K562 (cell line): ENCODE measurements at regions not wholly inside any gene's neighbourhood (a gene's known extent, or its start where the extent isn't known, plus 50 kb on each side); places are given as distances from the start of the nearest gene placed in this dataset.

Experiments used
- ATAC-seq: fragments of 200-7000 bp; cut with Tn5 transposase; 3 replicates; pipeline ENCODE4 v1.9.1; 2020; ENCODE audit warnings: moderate library complexity
- BruUV-seq: library from RNA; stranded (reverse); fragments of 400-500 nt; replicated peaks from 2 replicates; lab custom pipeline; 2021; lab: Mats Ljungman, UMichigan
- CTCF ChIA-PET: fragments of 300-600 bp; formaldehyde crosslinking; extraction: SDS; loops from one replicate; lab custom pipeline; 2021; ENCODE audit warnings: low intra/inter-chr PET ratio; lab: Yijun Ruan, JAX
- POLR2A ChIA-PET: fragments of 300-600, 350-650 bp; sonication (Branson Sonifier 250); formaldehyde crosslinking; extraction: SDS; loops from one replicate; lab custom pipeline; 2021; ENCODE audit warnings: antibody characterized with exemption, inconsistent platforms; lab: Yijun Ruan, JAX
- DNase-seq, 4 experiments: peaks; one replicate each; pipeline versions ENCODE4 v3.0.0 to v3.0.0-alpha.2; 2011 to 2018; ENCODE audit warnings: low spot score in 3 of 4, mixed read lengths in 3 of 4; ENCODE audit errors: extremely low read depth in 1 of 4
- FAIRE-seq: peaks from 2 replicates; lab custom pipeline; 2011; peaks lifted over from hg19 to GRCh38; lab: Jason Lieb, UNC
- H2AFZ ChIP-seq: 2 replicates; pipeline ENCODE4 v1.6.0; 2011; ENCODE audit warnings: low read depth, low read length, control low read depth, inconsistent platforms
- H3K27ac ChIP-seq: fragments of 200-600 bp; 3 replicates; pipeline ENCODE4 v1.8.0; 2011; ENCODE audit warnings: low read depth, mild to moderate bottlenecking, control low read depth, inconsistent platforms, low read length, moderate library complexity, mixed read lengths; ENCODE audit errors: extremely low read depth
- H3K27me3 ChIP-seq, 2 experiments: fragments of 300-600 bp in 1 of 2; 2 replicates in 1 of 2; 3 replicates in 1 of 2; pipeline versions ENCODE4 v1.6.0 to v1.8.0; 2011; ENCODE audit warnings: inconsistent platforms in 2 of 2, low read length in 2 of 2, mild to moderate bottlenecking in 1 of 2, mixed read lengths in 1 of 2, moderate library complexity in 1 of 2; ENCODE audit not compliant: control insufficient read depth in 2 of 2, insufficient read depth in 2 of 2
- H3K36me3 ChIP-seq: fragments of 300-600 bp; 3 replicates; pipeline ENCODE4 v1.8.0; 2011; ENCODE audit warnings: mild to moderate bottlenecking, low read length, inconsistent platforms; ENCODE audit not compliant: control insufficient read depth, insufficient read depth
- H3K4me1 ChIP-seq, 2 experiments: fragments of 200-600 bp in 1 of 2; replicated peaks in 1 of 2; 2 replicates in 1 of 2; 3 replicates in 1 of 2; pipeline versions ENCODE4 v1.5.1 to v1.8.0; 2011; ENCODE audit warnings: inconsistent platforms in 2 of 2, low read length in 2 of 2, mild to moderate bottlenecking in 1 of 2, mixed read lengths in 1 of 2, moderate library complexity in 1 of 2; ENCODE audit not compliant: control insufficient read depth in 2 of 2, insufficient read depth in 2 of 2
- H3K4me2 ChIP-seq: 2 replicates; pipeline ENCODE4 v1.6.1; 2011; ENCODE audit warnings: low read length, control low read depth, inconsistent platforms, mixed read lengths; ENCODE audit not compliant: insufficient read depth
- H3K4me3 ChIP-seq: fragments of 200-600 bp; sonication (generic), shearing (Covaris generic); 2 replicates; pipeline ENCODE4 v1.5.1; 2016; ENCODE audit warnings: control low read depth, inconsistent platforms
- H3K79me2 ChIP-seq: fragments of 200-600 bp; 3 replicates; pipeline ENCODE4 v1.8.0; 2011; ENCODE audit warnings: low read length, inconsistent platforms; ENCODE audit not compliant: control insufficient read depth, insufficient read depth
- H3K9ac ChIP-seq, 2 experiments: 2 replicates each; pipeline versions ENCODE4 v1.6.0 to v1.6.1; 2011; ENCODE audit warnings: low read depth in 2 of 2, low read length in 2 of 2, control low read depth in 1 of 2, inconsistent platforms in 1 of 2, mild to moderate bottlenecking in 1 of 2, mixed read lengths in 1 of 2; ENCODE audit not compliant: insufficient read depth in 1 of 2
- H3K9me1 ChIP-seq: one replicate; pipeline ENCODE4 v1.6.0; 2011; ENCODE audit warnings: inconsistent platforms, mild to moderate bottlenecking, low read length, moderate library complexity; ENCODE audit not compliant: control insufficient read depth, insufficient read depth
- H3K9me3 ChIP-seq: replicated peaks from 2 replicates; pipeline ENCODE4 v1.5.1; 2011; ENCODE audit warnings: low read depth, low read length, inconsistent platforms; ENCODE audit not compliant: control insufficient read depth, insufficient read depth
- H4K20me1 ChIP-seq: replicated peaks from 2 replicates; pipeline ENCODE4 v1.6.1; 2011; ENCODE audit warnings: low read length, inconsistent platforms, mixed read lengths; ENCODE audit not compliant: control insufficient read depth, insufficient read depth
- CREM ChIP-seq: IDR thresholded peaks from 2 replicates; pipeline ENCODE4 v1.6.1; 2014; ENCODE audit warnings: antibody characterized with exemption, low read depth
- HLTF ChIP-seq: fragments of 450-650 bp; IDR thresholded peaks from 2 replicates; pipeline ENCODE4 v1.6.1; 2016
- JUNB ChIP-seq: fragments of 450-650 bp; formaldehyde crosslinking; conservative IDR thresholded peaks from 2 replicates; pipeline ENCODE4 v1.4.0; 2020; ENCODE audit warnings: mild to moderate bottlenecking
- SIN3A ChIP-seq, 2 experiments: fragments of 150-350 bp in 1 of 2; IDR thresholded peaks; 2 replicates each; pipeline ENCODE4 v1.6.1; 2011 to 2016; ENCODE audit warnings: borderline replicate concordance in 2 of 2, low read depth in 2 of 2, low read length in 2 of 2, mild to moderate bottlenecking in 2 of 2, moderate library complexity in 2 of 2; ENCODE audit not compliant: control insufficient read depth in 1 of 2
- TEAD1 ChIP-seq, 2 experiments: fragments of 450-650 bp in 1 of 2; sonication (generic) in 1 of 2; formaldehyde crosslinking; IDR thresholded peaks; 2 replicates each; pipeline versions ENCODE4 v1.4.0 to v1.8.0; 2020 to 2022; ENCODE audit warnings: mild to moderate bottlenecking in 2 of 2, missing genetic modification reagents in 1 of 2
- TRIM28 ChIP-seq: fragments of 450-650 bp; IDR thresholded peaks from 2 replicates; pipeline ENCODE4 v1.6.1; 2017
- ZKSCAN3 ChIP-seq: fragments of 250-450 bp; sonication (Bioruptor Pico); IDR thresholded peaks from 2 replicates; pipeline ENCODE4 v1.4.0; 2020
- WGBS: fragments of 100-300 bp; shearing (Covaris generic); methylation state at CpG from one replicate; pipeline ENCODE4 v1.1.6; 2016; ENCODE audit warnings: low coverage, mixed read lengths; ENCODE audit not compliant: insufficient coverage; ENCODE audit errors: missing lambda C conversion rate; 5-methylcytosine and 5-hydroxymethylcytosine counted together
- in situ Hi-C: fragments of 300-500 bp; cut with MboI; formaldehyde crosslinking; loops from 4 replicates; pipeline ENCODE4 v1.15.0; 2018; ENCODE audit warnings: inconsistent platforms, mixed read lengths
- intact Hi-C: fragments of 100-400 bp; cut with micrococcal nuclease; formaldehyde crosslinking; loops from 2 replicates; pipeline ENCODE4 v1.14.2; 2022
- TF ChIP-seq, protein P1 (sequence below): sonication (generic); formaldehyde crosslinking; IDR thresholded peaks from 2 replicates; pipeline ENCODE4 v1.8.0; 2022; ENCODE audit warnings: mild to moderate bottlenecking, low read depth, missing genetic modification reagents
- TF ChIP-seq, protein P2 (sequence below): sonication (generic); formaldehyde crosslinking; IDR thresholded peaks from 2 replicates; pipeline ENCODE4 v1.8.0; 2022; ENCODE audit warnings: missing genetic modification reagents, mild to moderate bottlenecking, moderate library complexity, borderline replicate concordance
- TF ChIP-seq, protein P3 (sequence below): fragments of 450-650 bp; formaldehyde crosslinking; conservative IDR thresholded peaks from 2 replicates; pipeline ENCODE4 v1.4.0; 2022; ENCODE audit warnings: mild to moderate bottlenecking, missing genetic modification characterization
- TF ChIP-seq, protein P4 (sequence below): fragments of 250-450 bp; sonication (Bioruptor Pico); IDR thresholded peaks from 2 replicates; pipeline ENCODE4 v1.8.0; 2022; ENCODE audit warnings: moderate library complexity, mild to moderate bottlenecking, inconsistent platforms

DNA sequence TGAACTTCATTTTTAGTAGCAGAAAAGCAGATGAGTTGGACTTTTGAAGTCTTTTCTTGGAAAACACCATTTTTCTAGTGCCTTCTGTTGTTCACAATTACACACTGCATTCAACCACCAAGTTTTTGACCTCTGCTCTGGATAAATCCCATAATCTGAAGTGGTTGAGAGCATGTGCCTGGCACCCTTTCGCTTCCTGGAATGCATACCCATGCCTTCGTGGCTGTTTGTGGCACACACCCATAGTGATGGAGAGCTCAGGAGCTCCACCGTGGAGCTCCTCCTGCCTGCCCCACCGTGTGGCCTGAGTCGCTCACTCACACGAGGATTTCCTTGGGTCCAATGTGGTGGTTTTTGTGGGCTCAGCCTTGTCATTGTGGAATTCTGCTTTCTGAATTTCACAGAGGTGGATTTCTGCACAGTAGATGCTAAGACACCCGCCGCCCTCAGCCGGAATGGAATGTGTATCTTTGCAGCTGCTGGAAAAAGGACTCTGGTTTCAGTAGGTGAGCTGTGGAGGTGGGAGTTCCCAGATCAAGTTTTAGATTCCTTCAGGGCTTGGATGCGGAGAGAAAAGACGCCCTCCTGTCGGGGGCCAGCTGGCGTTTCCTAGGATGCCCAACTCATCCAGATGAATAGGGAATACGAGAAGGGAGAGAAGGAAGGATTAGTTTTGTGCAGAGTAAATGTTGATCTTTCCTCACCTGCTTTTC, 500.4 kb downstream of the IRX1 start (continued):
- TF ChIP-seq TRIM28 (no peak), JUNB (CRISPR knock-in tag) (no peak), SIN3A (IDR thresholded peaks at IDR 0.05; ENCODE audit: borderline replicate concordance in 2 of 2, control insufficient read depth in 1 of 2, low read depth in 2 of 2, low read length in 2 of 2) (no peak)
- TF ChIP-seq, protein P1, sequence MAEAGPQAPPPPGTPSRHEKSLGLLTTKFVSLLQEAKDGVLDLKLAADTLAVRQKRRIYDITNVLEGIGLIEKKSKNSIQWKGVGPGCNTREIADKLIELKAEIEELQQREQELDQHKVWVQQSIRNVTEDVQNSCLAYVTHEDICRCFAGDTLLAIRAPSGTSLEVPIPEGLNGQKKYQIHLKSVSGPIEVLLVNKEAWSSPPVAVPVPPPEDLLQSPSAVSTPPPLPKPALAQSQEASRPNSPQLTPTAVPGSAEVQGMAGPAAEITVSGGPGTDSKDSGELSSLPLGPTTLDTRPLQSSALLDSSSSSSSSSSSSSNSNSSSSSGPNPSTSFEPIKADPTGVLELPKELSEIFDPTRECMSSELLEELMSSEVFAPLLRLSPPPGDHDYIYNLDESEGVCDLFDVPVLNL (CRISPR knock-in tag) = no peak

DNA sequence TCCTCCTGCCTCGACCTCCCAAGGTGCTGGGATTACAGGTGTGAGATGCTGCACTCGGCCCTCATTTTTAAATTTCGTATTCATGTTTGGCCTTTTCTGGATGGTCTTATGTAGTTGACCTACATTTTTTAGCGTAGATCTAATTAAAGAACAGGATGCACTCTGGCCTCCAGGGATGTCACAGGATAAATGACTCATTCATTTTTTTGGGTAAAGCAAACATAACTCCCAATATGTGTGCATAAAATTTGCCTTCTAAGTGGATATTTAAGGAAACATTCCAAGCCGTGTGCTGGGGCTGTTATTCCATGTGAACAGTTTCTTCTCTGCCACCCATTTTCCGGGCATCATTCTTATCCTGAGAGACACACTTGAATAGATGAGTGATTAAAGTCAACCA, 501.6 kb downstream of the IRX1 start:
- Histone ChIP-seq H2AFZ (no peak overlapping the region), H3K79me2 (no peaks in the 10 kb centered on the region), H3K9ac (no peak overlapping the region), H3K4me2 (no peak overlapping the region), H4K20me1 (no peaks in the 10 kb centered on the region; the same call in 1 of the 2 replicates), H3K36me3 (no peaks in the 10 kb centered on the region), H3K27me3 (no peaks in the 10 kb centered on the region), H3K4me1 (no peaks in the 10 kb centered on the region), H3K9me1 (no peaks in the 10 kb centered on the region), H3K4me3 (no peak overlapping the region), H3K27ac (no peak overlapping the region), H3K9me3 (no peaks in the 10 kb centered on the region)
- no TSS peak for BruUV-seq
- no peak for FAIRE-seq
- WGBS = 0% methylated on average over 6 of the region's 6 CpGs
- ChIA-PET POLR2A (no interaction called here), CTCF (no interaction called here)
- ATAC-seq = no peak
- intact Hi-C loops = no loop called here
- in situ Hi-C loops = no loop called here
- no peak for DNase-seq
- TF ChIP-seq, protein P2, sequence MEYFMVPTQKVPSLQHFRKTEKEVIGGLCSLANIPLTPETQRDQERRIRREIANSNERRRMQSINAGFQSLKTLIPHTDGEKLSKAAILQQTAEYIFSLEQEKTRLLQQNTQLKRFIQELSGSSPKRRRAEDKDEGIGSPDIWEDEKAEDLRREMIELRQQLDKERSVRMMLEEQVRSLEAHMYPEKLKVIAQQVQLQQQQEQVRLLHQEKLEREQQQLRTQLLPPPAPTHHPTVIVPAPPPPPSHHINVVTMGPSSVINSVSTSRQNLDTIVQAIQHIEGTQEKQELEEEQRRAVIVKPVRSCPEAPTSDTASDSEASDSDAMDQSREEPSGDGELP (CRISPR knock-in tag) = no peak
- no peak for TF ChIP-seq CREM
- no peak for TF ChIP-seq ZKSCAN3 (CRISPR knock-in tag)
- no peak for TF ChIP-seq TEAD1 (CRISPR knock-in tag; IDR thresholded peaks at IDR 0.05)
- TF ChIP-seq, protein P3, sequence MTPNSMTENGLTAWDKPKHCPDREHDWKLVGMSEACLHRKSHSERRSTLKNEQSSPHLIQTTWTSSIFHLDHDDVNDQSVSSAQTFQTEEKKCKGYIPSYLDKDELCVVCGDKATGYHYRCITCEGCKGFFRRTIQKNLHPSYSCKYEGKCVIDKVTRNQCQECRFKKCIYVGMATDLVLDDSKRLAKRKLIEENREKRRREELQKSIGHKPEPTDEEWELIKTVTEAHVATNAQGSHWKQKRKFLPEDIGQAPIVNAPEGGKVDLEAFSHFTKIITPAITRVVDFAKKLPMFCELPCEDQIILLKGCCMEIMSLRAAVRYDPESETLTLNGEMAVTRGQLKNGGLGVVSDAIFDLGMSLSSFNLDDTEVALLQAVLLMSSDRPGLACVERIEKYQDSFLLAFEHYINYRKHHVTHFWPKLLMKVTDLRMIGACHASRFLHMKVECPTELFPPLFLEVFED (CRISPR knock-in tag) = no peak
- no peak for TF ChIP-seq HLTF
- TF ChIP-seq, protein P4, sequence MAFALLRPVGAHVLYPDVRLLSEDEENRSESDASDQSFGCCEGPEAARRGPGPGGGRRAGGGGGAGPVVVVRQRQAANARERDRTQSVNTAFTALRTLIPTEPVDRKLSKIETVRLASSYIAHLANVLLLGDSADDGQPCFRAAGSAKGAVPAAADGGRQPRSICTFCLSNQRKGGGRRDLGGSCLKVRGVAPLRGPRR = no peak
